ENCODE measurements at regions not wholly inside any gene's neighbourhood (a gene's known extent, or its start where the extent isn't known, plus 50 kb on each side); places are given as distances from the start of the nearest gene placed in this dataset.

DNA sequence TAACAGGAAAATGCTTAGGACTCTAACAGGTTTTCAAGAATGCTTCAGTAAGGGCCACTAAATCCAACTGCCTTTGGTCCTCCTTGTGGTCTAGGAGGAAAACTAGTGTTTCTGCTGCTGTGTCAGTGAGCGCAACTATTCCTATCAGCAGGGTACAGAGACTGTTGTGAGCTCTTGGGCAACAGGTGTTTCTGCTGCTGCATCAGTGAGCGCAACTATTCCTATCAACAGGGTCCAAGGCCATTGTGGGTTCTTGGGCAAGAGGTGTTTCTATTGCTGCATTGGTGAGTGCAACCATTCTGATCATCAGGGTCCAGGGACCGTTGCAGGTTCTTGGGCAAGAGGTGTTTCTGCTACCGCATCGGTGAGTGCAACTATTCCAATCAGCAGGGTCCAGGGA lies 256.3 kb downstream of the CDH10 start:
- TF ChIP-seq, protein P1, sequence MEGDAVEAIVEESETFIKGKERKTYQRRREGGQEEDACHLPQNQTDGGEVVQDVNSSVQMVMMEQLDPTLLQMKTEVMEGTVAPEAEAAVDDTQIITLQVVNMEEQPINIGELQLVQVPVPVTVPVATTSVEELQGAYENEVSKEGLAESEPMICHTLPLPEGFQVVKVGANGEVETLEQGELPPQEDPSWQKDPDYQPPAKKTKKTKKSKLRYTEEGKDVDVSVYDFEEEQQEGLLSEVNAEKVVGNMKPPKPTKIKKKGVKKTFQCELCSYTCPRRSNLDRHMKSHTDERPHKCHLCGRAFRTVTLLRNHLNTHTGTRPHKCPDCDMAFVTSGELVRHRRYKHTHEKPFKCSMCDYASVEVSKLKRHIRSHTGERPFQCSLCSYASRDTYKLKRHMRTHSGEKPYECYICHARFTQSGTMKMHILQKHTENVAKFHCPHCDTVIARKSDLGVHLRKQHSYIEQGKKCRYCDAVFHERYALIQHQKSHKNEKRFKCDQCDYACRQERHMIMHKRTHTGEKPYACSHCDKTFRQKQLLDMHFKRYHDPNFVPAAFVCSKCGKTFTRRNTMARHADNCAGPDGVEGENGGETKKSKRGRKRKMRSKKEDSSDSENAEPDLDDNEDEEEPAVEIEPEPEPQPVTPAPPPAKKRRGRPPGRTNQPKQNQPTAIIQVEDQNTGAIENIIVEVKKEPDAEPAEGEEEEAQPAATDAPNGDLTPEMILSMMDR (IDR thresholded peaks at IDR 0.05; ENCODE audit: insufficient read depth, low read length) = no peak
- TF ChIP-seq POLR2AphosphoS5 (IDR thresholded peaks at IDR 0.05; ENCODE audit: low read depth) (no peak), SPI1 (IDR thresholded peaks at IDR 0.05; ENCODE audit: borderline replicate concordance, low read depth) (no peak), GABPA (IDR thresholded peaks at IDR 0.05; ENCODE audit: low read depth) (no peak)
- TF ChIP-seq, protein P2, sequence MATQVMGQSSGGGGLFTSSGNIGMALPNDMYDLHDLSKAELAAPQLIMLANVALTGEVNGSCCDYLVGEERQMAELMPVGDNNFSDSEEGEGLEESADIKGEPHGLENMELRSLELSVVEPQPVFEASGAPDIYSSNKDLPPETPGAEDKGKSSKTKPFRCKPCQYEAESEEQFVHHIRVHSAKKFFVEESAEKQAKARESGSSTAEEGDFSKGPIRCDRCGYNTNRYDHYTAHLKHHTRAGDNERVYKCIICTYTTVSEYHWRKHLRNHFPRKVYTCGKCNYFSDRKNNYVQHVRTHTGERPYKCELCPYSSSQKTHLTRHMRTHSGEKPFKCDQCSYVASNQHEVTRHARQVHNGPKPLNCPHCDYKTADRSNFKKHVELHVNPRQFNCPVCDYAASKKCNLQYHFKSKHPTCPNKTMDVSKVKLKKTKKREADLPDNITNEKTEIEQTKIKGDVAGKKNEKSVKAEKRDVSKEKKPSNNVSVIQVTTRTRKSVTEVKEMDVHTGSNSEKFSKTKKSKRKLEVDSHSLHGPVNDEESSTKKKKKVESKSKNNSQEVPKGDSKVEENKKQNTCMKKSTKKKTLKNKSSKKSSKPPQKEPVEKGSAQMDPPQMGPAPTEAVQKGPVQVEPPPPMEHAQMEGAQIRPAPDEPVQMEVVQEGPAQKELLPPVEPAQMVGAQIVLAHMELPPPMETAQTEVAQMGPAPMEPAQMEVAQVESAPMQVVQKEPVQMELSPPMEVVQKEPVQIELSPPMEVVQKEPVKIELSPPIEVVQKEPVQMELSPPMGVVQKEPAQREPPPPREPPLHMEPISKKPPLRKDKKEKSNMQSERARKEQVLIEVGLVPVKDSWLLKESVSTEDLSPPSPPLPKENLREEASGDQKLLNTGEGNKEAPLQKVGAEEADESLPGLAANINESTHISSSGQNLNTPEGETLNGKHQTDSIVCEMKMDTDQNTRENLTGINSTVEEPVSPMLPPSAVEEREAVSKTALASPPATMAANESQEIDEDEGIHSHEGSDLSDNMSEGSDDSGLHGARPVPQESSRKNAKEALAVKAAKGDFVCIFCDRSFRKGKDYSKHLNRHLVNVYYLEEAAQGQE (IDR thresholded peaks at IDR 0.05; ENCODE audit: insufficient replicate concordance, low read depth) = no peak
- no peak overlapping the region for H3K27ac ChIP-seq (replicated peaks)
- DNase-seq (ENCODE audit: low read depth in 1 of 2, low spot score in 1 of 2) = no peak
- H3K4me3 ChIP-seq (replicated peaks; ENCODE audit: insufficient read depth, low read length) = no peak overlapping the region
- H3K27me3 ChIP-seq (ENCODE audit: insufficient read depth, poor library complexity, severe bottlenecking) = no peaks in the 10 kb centered on the region

DNA sequence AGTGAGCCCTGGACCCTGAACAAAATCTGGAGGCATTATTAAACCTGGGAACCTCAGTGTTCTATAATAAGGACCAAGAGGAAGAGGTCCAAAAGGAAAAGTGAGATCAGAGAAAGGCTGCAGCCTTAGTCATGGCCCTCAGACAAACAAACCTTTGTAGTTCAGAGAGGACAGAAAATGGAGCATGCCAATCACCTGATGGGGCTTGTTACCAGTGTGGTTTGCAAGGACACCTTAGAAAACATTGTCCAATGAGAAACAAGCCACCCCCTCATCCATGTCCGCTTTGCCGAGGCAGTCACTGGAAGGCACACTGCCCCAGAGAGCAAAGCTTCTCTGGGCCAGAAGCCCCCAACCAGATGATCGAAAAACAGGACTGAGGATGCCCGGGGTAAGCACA lies 254.8 kb downstream of the CDH10 start:
- H3K27me3 ChIP-seq (ENCODE audit: insufficient read depth, poor library complexity, severe bottlenecking) = no peaks in the 10 kb centered on the region
- no peak overlapping the region for H3K27ac ChIP-seq (replicated peaks)
- no peak overlapping the region for H3K4me3 ChIP-seq (replicated peaks; ENCODE audit: insufficient read depth, low read length)
- TF ChIP-seq POLR2AphosphoS5 (IDR thresholded peaks at IDR 0.05; ENCODE audit: low read depth) (no peak), SPI1 (IDR thresholded peaks at IDR 0.05; ENCODE audit: borderline replicate concordance, low read depth) (no peak), GABPA (IDR thresholded peaks at IDR 0.05; ENCODE audit: low read depth) (no peak)
- TF ChIP-seq, protein P1 (IDR thresholded peaks at IDR 0.05; ENCODE audit: insufficient read depth, low read length) = no peak
- TF ChIP-seq, protein P2 (IDR thresholded peaks at IDR 0.05; ENCODE audit: insufficient replicate concordance, low read depth) = no peak
- no peak for DNase-seq (ENCODE audit: low read depth in 1 of 2, low spot score in 1 of 2)

DNA sequence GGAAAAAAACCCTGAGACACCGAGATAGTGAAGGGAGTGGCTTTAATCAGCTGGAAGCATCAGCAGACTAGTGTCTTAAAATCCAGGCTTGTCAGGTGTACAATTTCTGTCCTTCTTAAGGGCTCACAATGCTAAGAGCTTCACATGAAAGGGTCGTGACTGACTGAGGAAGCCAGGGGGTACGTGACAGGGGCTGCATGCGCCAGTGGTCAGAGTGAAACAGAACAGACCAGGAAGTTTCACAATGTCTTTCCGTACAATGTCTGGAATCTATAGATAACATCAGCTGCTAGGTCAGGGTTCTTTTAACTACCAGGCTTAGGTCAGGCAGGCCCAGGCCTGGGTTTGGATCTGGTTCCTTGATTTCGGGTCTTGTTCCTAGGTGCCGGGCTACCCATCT lies 253.0 kb downstream of the CDH10 start:
- TF ChIP-seq, protein P2 (IDR thresholded peaks at IDR 0.05; ENCODE audit: insufficient replicate concordance, low read depth) = no peak
- TF ChIP-seq SPI1 (IDR thresholded peaks at IDR 0.05; ENCODE audit: borderline replicate concordance, low read depth) (no peak), GABPA (IDR thresholded peaks at IDR 0.05; ENCODE audit: low read depth) (no peak)

More for the DNA sequence above, 253.0 kb downstream of the CDH10 start:
- Histone ChIP-seq H3K27ac (replicated peaks) (no peak overlapping the region), H3K4me3 (replicated peaks; ENCODE audit: insufficient read depth, low read length) (no peak overlapping the region), H3K27me3 (ENCODE audit: insufficient read depth, poor library complexity, severe bottlenecking) (no peaks in the 10 kb centered on the region)
- no peak for DNase-seq (ENCODE audit: low read depth in 1 of 2, low spot score in 1 of 2)

Data from HL-60 (cell line).